GM10248 (cell line): ENCODE measurements at regions not wholly inside any gene's neighbourhood (a gene's known extent, or its start where the extent isn't known, plus 50 kb on each side); places are given as distances from the start of the nearest gene placed in this dataset.
"Not testable (repeated sequence)": the region's sequence is repeated elsewhere in the genome, so short reads cannot be mapped to it uniquely, and the experiment has no call there.

Source experiments
- CTCF ChIA-PET: fragments of 300-600 bp; sonication (Branson Sonifier 250); formaldehyde crosslinking; extraction: SDS; loops from one replicate; lab custom pipeline; 2021; ENCODE audit warnings: antibody characterized with exemption; lab: Yijun Ruan, JAX
- POLR2A ChIA-PET: fragments of 350-650 bp; sonication (Branson Sonifier 250); formaldehyde crosslinking; extraction: SDS; loops from one replicate; lab custom pipeline; 2020; ENCODE audit warnings: antibody characterized with exemption; lab: Yijun Ruan, JAX
- DNase-seq: peaks from one replicate; pipeline ENCODE4 v3.0.0; 2012; ENCODE audit errors: extremely low spot score
- TF ChIP-seq, protein P1 (sequence below): IDR thresholded peaks from 2 replicates; pipeline ENCODE4 v1.5.1; 2012; ENCODE audit warnings: mild to moderate bottlenecking, low read depth; ENCODE audit errors: extremely low read depth, missing control alignments, control extremely low read depth

DNA sequence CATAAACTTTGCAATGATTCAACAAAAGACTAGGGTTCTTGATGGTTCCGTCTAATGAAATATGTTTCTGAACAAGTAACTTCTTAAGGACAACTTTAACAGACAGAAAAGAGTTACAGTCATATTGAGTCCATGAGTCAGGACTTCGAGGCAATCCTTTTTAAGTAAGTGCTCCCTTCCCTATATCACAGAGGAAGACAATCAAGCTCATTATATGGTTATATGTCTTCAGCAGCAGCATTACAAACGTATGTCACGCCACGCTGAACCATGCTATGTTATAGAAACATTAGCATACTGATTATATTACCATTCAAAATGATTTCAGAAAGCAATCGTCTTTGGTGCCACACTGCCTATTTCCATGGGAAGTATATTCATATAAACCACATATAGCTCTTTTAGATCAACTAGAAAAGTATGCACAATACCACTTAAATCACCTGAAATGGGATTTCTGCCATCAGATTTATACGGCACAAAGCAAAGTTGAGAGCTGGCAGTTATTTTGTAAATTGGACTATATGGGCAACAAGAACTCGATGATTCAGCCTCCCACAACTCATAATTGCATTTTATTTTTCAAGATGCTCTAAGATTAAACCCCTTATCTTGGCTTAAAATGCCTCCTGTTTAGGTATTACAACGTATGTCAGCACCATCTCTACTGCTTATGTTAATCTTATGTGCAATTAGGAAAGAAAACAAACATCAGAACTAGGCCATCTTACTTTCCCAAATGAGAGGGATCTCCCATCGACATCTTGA, 111.3 kb upstream of the SAMSN1 start:
- no peak for DNase-seq
- TF ChIP-seq, protein P1, sequence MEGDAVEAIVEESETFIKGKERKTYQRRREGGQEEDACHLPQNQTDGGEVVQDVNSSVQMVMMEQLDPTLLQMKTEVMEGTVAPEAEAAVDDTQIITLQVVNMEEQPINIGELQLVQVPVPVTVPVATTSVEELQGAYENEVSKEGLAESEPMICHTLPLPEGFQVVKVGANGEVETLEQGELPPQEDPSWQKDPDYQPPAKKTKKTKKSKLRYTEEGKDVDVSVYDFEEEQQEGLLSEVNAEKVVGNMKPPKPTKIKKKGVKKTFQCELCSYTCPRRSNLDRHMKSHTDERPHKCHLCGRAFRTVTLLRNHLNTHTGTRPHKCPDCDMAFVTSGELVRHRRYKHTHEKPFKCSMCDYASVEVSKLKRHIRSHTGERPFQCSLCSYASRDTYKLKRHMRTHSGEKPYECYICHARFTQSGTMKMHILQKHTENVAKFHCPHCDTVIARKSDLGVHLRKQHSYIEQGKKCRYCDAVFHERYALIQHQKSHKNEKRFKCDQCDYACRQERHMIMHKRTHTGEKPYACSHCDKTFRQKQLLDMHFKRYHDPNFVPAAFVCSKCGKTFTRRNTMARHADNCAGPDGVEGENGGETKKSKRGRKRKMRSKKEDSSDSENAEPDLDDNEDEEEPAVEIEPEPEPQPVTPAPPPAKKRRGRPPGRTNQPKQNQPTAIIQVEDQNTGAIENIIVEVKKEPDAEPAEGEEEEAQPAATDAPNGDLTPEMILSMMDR, result no peak
- POLR2A ChIA-PET, result no interaction called here
- CTCF ChIA-PET, result interaction anchor here (0.8 to 0.9 kb wide), 2 partner anchors 10 to 19 kb away, joined by 3 to 4 read pairs; no protein-coding TSS in a partner anchor

GRCh38 chr21:14646893-14647292, 100.8 kb upstream of the SAMSN1 start:
- no peak for DNase-seq
- ChIA-PET POLR2A (no interaction called here), CTCF (interaction anchor here (1.0 kb wide), 1 partner anchor 17 kb away, joined by 3 read pairs; no protein-coding TSS in a partner anchor)
- TF ChIP-seq, protein P1, result no peak

GRCh38 chr21:14645702-14646101, 99.6 kb upstream of the SAMSN1 start:
- POLR2A ChIA-PET, result no interaction called here
- TF ChIP-seq, protein P1, result no peak
- CTCF ChIA-PET, result interaction anchor here (1.0 kb wide), 1 partner anchor 16 kb away, joined by 3 read pairs; no protein-coding TSS in a partner anchor
- no peak for DNase-seq

- TF ChIP-seq, protein P1, result no peak
- DNase-seq, result no peak
- POLR2A ChIA-PET, result no interaction called here
- CTCF ChIA-PET, result no interaction called here
Observed at GRCh38 chr21:14632359-14632758, 86.2 kb upstream of the SAMSN1 start.

- CTCF ChIA-PET, result interaction anchor here (0.9 to 1.6 kb wide), 4 partner anchors 12 to 26 kb away, joined by 3 to 5 read pairs (median 3); no protein-coding TSS in a partner anchor
- peak; percentile 17 for DNase-seq
- POLR2A ChIA-PET, result no interaction called here
- TF ChIP-seq, protein P1, result no peak
Observed at GRCh38 chr21:14630556-14631069, 84.5 kb upstream of the SAMSN1 start.

- CTCF ChIA-PET, result interaction anchor here (0.8 to 2.0 kb wide), 5 partner anchors 9 to 17 kb away, joined by 3 to 9 read pairs (median 3); no protein-coding TSS in a partner anchor
- POLR2A ChIA-PET, result no interaction called here
- TF ChIP-seq, protein P1, result no peak
- DNase-seq, result no peak
Observed at GRCh38 chr21:14629461-14629860, 83.3 kb upstream of the SAMSN1 start.

DNA sequence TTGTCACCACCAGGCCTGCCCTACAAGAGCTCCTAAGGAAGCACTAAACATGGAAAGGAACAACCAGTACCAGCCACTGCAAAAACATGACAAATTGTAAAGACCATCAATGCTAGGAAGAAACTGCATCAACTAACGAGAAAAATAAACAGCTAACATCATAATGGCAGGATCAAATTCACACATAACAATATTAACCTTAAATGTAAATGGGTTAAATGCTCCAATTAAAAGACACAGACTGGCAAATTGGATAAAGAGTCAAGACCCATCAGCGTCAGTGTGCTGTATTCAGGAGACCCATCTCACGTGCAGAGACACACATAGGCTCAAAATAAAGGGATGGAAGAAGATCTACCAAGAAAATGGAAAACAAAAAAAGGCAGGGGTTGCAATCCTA, 77.0 kb upstream of the SAMSN1 start:
- DNase-seq, CTCF ChIA-PET, POLR2A ChIA-PET: not testable (repeated sequence)
